Trophoblast cell (in vitro differentiated cells and primary cell): ENCODE measurements at regions not wholly inside any gene's neighbourhood (a gene's known extent, or its start where the extent isn't known, plus 50 kb on each side); places are given as distances from the start of the nearest gene placed in this dataset.

Experiments
- DNase-seq, 2 donors: peaks; one replicate each; pipeline ENCODE4 v3.0.0-alpha.2; 2016
- H2AFZ ChIP-seq: 2 replicates; pipeline ENCODE4 v1.6.1; 2013; ENCODE audit warnings: low read length, moderate library complexity, mild to moderate bottlenecking; ENCODE audit not compliant: insufficient read depth, poor library complexity
- H2AK5ac ChIP-seq: 2 replicates; pipeline ENCODE4 v1.6.1; 2013; ENCODE audit warnings: mild to moderate bottlenecking, low read length
- H2BK120ac ChIP-seq: 2 replicates; pipeline ENCODE4 v1.6.1; 2013; ENCODE audit warnings: low read length, mild to moderate bottlenecking, moderate library complexity; ENCODE audit not compliant: insufficient read depth, poor library complexity
- H2BK12ac ChIP-seq: 2 replicates; pipeline ENCODE4 v1.6.1; 2013; ENCODE audit warnings: mild to moderate bottlenecking, low read length, moderate library complexity
- H2BK5ac ChIP-seq: 2 replicates; pipeline ENCODE4 v1.6.1; 2013; ENCODE audit warnings: low read length, low read depth, moderate library complexity, mild to moderate bottlenecking; ENCODE audit not compliant: poor library complexity
- H3K14ac ChIP-seq: 2 replicates; pipeline ENCODE4 v1.6.1; 2013; ENCODE audit warnings: mild to moderate bottlenecking, low read length
- H3K18ac ChIP-seq: 2 replicates; pipeline ENCODE4 v1.6.1; 2013; ENCODE audit warnings: mild to moderate bottlenecking, low read length
- H3K23ac ChIP-seq: 2 replicates; pipeline ENCODE4 v1.6.1; 2013; ENCODE audit warnings: low read length
- H3K27ac ChIP-seq: 2 replicates; pipeline ENCODE4 v1.5.1; 2013; ENCODE audit warnings: low read depth, mild to moderate bottlenecking, inconsistent platforms, low read length, moderate library complexity
- H3K27me3 ChIP-seq: 2 replicates; pipeline ENCODE4 v1.6.1; 2013; ENCODE audit warnings: inconsistent platforms, mild to moderate bottlenecking, low read length, moderate library complexity; ENCODE audit not compliant: insufficient read depth
- H3K36me3 ChIP-seq, 2 experiments: 1 replicate in 1 of 2; 2 replicates in 1 of 2; pipeline ENCODE4 v1.6.1; 2013; ENCODE audit warnings: low read length in 2 of 2, mild to moderate bottlenecking in 2 of 2, moderate library complexity in 1 of 2; ENCODE audit not compliant: insufficient read depth in 2 of 2, control insufficient read depth in 1 of 2
- H3K4ac ChIP-seq: 2 replicates; pipeline ENCODE4 v1.6.1; 2013; ENCODE audit warnings: low read depth, mild to moderate bottlenecking, low read length, moderate library complexity
- H3K4me1 ChIP-seq, 2 experiments: 1 replicate in 1 of 2; 2 replicates in 1 of 2; pipeline ENCODE4 v1.6.1; 2013; ENCODE audit warnings: low read length in 2 of 2, mild to moderate bottlenecking in 2 of 2, moderate library complexity in 1 of 2; ENCODE audit not compliant: insufficient read depth in 2 of 2, control insufficient read depth in 1 of 2
- H3K4me2 ChIP-seq: 2 replicates; pipeline ENCODE4 v1.6.1; 2013; ENCODE audit warnings: inconsistent platforms, mild to moderate bottlenecking, low read length, moderate library complexity
- H3K4me3 ChIP-seq: 2 replicates; pipeline ENCODE4 v1.5.1; 2013; ENCODE audit warnings: mild to moderate bottlenecking, low read depth, low read length, inconsistent platforms
- H3K79me1 ChIP-seq: one replicate; pipeline ENCODE4 v1.6.1; 2013; ENCODE audit warnings: low read length
- H3K79me2 ChIP-seq: 2 replicates; pipeline ENCODE4 v1.6.1; 2013; ENCODE audit warnings: low read length, mild to moderate bottlenecking; ENCODE audit not compliant: control insufficient read depth, insufficient read depth, poor library complexity
- H3K9ac ChIP-seq: 2 replicates; pipeline ENCODE4 v1.6.1; 2013; ENCODE audit warnings: mild to moderate bottlenecking, low read length
- H3K9me3 ChIP-seq: 2 replicates; pipeline ENCODE4 v1.6.1; 2013; ENCODE audit warnings: low read depth, mild to moderate bottlenecking, control low read depth, inconsistent platforms, low read length; ENCODE audit not compliant: insufficient read depth
- H4K12ac ChIP-seq: 2 replicates; pipeline ENCODE4 v1.6.1; 2013; ENCODE audit warnings: low read depth, mild to moderate bottlenecking, low read length, moderate library complexity
- H4K8ac ChIP-seq: 2 replicates; pipeline ENCODE4 v1.6.1; 2013; ENCODE audit warnings: low read depth, mild to moderate bottlenecking, low read length, moderate library complexity
- H4K91ac ChIP-seq: one replicate; pipeline ENCODE4 v1.6.1; 2013; ENCODE audit warnings: low read depth, mild to moderate bottlenecking, low read length, moderate library complexity
- WGBS: extraction: QIAGEN DNeasy Blood & Tissue Kit; methylation state at CpG from one replicate; pipeline ENCODE4 v1.1.7; 2013; ENCODE audit warnings: missing lambda C conversion rate; ENCODE audit not compliant: insufficient read length, insufficient coverage; ENCODE audit errors: extremely low coverage; 5-methylcytosine and 5-hydroxymethylcytosine counted together

- Histone ChIP-seq H3K9ac (no peak overlapping the region), H4K12ac (no peak overlapping the region), H3K4me1 (no peaks in the 10 kb centered on the region), H4K8ac (no peak overlapping the region), H3K18ac (no peak overlapping the region), H2AFZ (no peak overlapping the region), H3K23ac (no peak overlapping the region), H3K9me3 (peaks cover 2% of the 10 kb centered on the region), H2BK120ac (no peak overlapping the region), H2BK5ac (no peak overlapping the region), H3K27ac (no peak overlapping the region), H3K4ac (no peak overlapping the region), H3K4me2 (no peak overlapping the region), H2AK5ac (no peak overlapping the region), H2BK12ac (no peak overlapping the region), H3K79me2 (no peaks in the 10 kb centered on the region), H3K36me3 (no peaks in the 10 kb centered on the region), H3K14ac (no peak overlapping the region), H4K91ac (no peak overlapping the region), H3K4me3 (no peak overlapping the region), H3K27me3 (no peaks in the 10 kb centered on the region), H3K79me1 (no peaks in the 10 kb centered on the region)
- WGBS = no CpG with 5 or more reads among the region's 1 CpG
- no peak for DNase-seq
Measured at GRCh38 chr14:66196670-66197069, 289.5 kb upstream of the CCDC196 start.

GRCh38 chr14:66197276-66197675 is 288.9 kb upstream of the CCDC196 start:
- no peak overlapping the region for H2AK5ac ChIP-seq
- H3K4me3 ChIP-seq = no peak overlapping the region
- H2BK5ac ChIP-seq = no peak overlapping the region
- no peak overlapping the region for H2AFZ ChIP-seq
- no peak overlapping the region for H3K9ac ChIP-seq
- no peak overlapping the region for H3K4ac ChIP-seq
- H4K91ac ChIP-seq = no peak overlapping the region
- H3K14ac ChIP-seq = no peak overlapping the region
- no peak overlapping the region for H3K27ac ChIP-seq
- no peak overlapping the region for H4K8ac ChIP-seq
- H3K4me1 ChIP-seq = no peaks in the 10 kb centered on the region
- no peaks in the 10 kb centered on the region for H3K36me3 ChIP-seq
- no peaks in the 10 kb centered on the region for H3K79me2 ChIP-seq
- no peaks in the 10 kb centered on the region for H3K27me3 ChIP-seq
- DNase-seq = no peak
- H2BK12ac ChIP-seq = no peak overlapping the region
- H3K9me3 ChIP-seq = peaks cover 2% of the 10 kb centered on the region
- H2BK120ac ChIP-seq = no peak overlapping the region
- H3K4me2 ChIP-seq = no peak overlapping the region
- no peak overlapping the region for H3K18ac ChIP-seq
- no peak overlapping the region for H4K12ac ChIP-seq
- no peaks in the 10 kb centered on the region for H3K79me1 ChIP-seq
- no peak overlapping the region for H3K23ac ChIP-seq

GRCh38 chr14:66206554-66206953 is 279.6 kb upstream of the CCDC196 start:
- H2BK12ac ChIP-seq = no peak overlapping the region
- no peak overlapping the region for H2AK5ac ChIP-seq
- H3K4me1 ChIP-seq = no peaks in the 10 kb centered on the region
- peaks cover 3% of the 10 kb centered on the region for H3K9me3 ChIP-seq
- no peak overlapping the region for H4K91ac ChIP-seq
- no peaks in the 10 kb centered on the region for H3K79me1 ChIP-seq
- no peak overlapping the region for H3K27ac ChIP-seq
- no peak overlapping the region for H3K18ac ChIP-seq
- peaks cover 1 to 2% of the 10 kb centered on the region in 2 experiments for H3K36me3 ChIP-seq
- no peak overlapping the region for H4K12ac ChIP-seq
- no peak overlapping the region for H3K9ac ChIP-seq
- no peak for DNase-seq
- H3K23ac ChIP-seq = no peak overlapping the region
- H3K4me3 ChIP-seq = no peak overlapping the region
- no CpG with 5 or more reads among the region's 2 CpGs for WGBS
- H2BK120ac ChIP-seq = no peak overlapping the region
- no peak overlapping the region for H3K4me2 ChIP-seq
- no peak overlapping the region for H3K4ac ChIP-seq
- no peaks in the 10 kb centered on the region for H3K79me2 ChIP-seq
- H3K14ac ChIP-seq = no peak overlapping the region
- H3K27me3 ChIP-seq = no peaks in the 10 kb centered on the region
- H2AFZ ChIP-seq = no peak overlapping the region
- no peak overlapping the region for H2BK5ac ChIP-seq
- no peak overlapping the region for H4K8ac ChIP-seq

- no peaks in the 10 kb centered on the region for H3K36me3 ChIP-seq
- no peak overlapping the region for H3K4me2 ChIP-seq
- no CpG with 5 or more reads among the region's 1 CpG for WGBS
- H2BK120ac ChIP-seq = no peak overlapping the region
- no peak overlapping the region for H2BK12ac ChIP-seq
- H2AK5ac ChIP-seq = no peak overlapping the region
- H3K27ac ChIP-seq = no peak overlapping the region
- H3K4me1 ChIP-seq = no peaks in the 10 kb centered on the region
- no peaks in the 10 kb centered on the region for H3K79me1 ChIP-seq
- H4K12ac ChIP-seq = no peak overlapping the region
- DNase-seq = no peak
- no peak overlapping the region for H3K4me3 ChIP-seq
- no peak overlapping the region for H4K91ac ChIP-seq
- peaks cover 15% of the 10 kb centered on the region for H3K9me3 ChIP-seq
- no peak overlapping the region for H3K9ac ChIP-seq
- H4K8ac ChIP-seq = no peak overlapping the region
- H3K4ac ChIP-seq = no peak overlapping the region
- H3K18ac ChIP-seq = no peak overlapping the region
- H3K27me3 ChIP-seq = no peaks in the 10 kb centered on the region
- no peak overlapping the region for H2AFZ ChIP-seq
- H2BK5ac ChIP-seq = no peak overlapping the region
- no peak overlapping the region for H3K14ac ChIP-seq
- no peaks in the 10 kb centered on the region for H3K79me2 ChIP-seq
- no peak overlapping the region for H3K23ac ChIP-seq
Measured at GRCh38 chr14:66216763-66217162, 269.4 kb upstream of the CCDC196 start.
